Activated CD4-positive, alpha-beta memory T cell treated with anti-CD3 and anti-CD28 coated beads for 36 hours (primary cell): ENCODE measurements at regions not wholly inside any gene's neighbourhood (a gene's known extent, or its start where the extent isn't known, plus 50 kb on each side); places are given as distances from the start of the nearest gene placed in this dataset.
"Not testable (repeated sequence)": the region's sequence is repeated elsewhere in the genome, so short reads cannot be mapped to it uniquely, and the experiment has no call there.

Source experiments
- CTCF ChIA-PET: fragments of 350-600 bp; sonication (Branson Sonifier 250); formaldehyde crosslinking; loops from one replicate; lab custom pipeline; 2021; ENCODE audit warnings: antibody characterized with exemption, inconsistent platforms; lab: Charles Lee
- POLR2A ChIA-PET: fragments of 350-600 bp; sonication (Branson Sonifier 250); formaldehyde crosslinking; loops from one replicate; lab custom pipeline; 2021; ENCODE audit warnings: antibody characterized with exemption; lab: Charles Lee
- DNase-seq: peaks from one replicate; pipeline ENCODE4 v3.0.0-alpha.2; 2020
- H3K27ac Mint-ChIP-seq: one replicate; pipeline ENCODE4 v1.8.0; 2021; ENCODE audit warnings: mixed read lengths
- H3K27me3 Mint-ChIP-seq: one replicate; pipeline ENCODE4 v1.8.0; 2021; ENCODE audit warnings: mixed read lengths
- H3K36me3 Mint-ChIP-seq: one replicate; pipeline ENCODE4 v1.8.0; 2021; ENCODE audit warnings: mixed read lengths
- H3K4me1 Mint-ChIP-seq: one replicate; pipeline ENCODE4 v1.8.0; 2021; ENCODE audit warnings: low read depth, mixed read lengths
- H3K4me3 Mint-ChIP-seq: one replicate; pipeline ENCODE4 v1.8.0; 2021; ENCODE audit warnings: mild to moderate bottlenecking, mixed read lengths
- H3K9me3 Mint-ChIP-seq: one replicate; pipeline ENCODE4 v1.8.0; 2021; ENCODE audit warnings: mixed read lengths
- intact Hi-C: fragments of 100-400 bp; cut with micrococcal nuclease; formaldehyde crosslinking; loops from one replicate; pipeline ENCODE4 v1.15.1; 2023

GRCh38 chr10:108982159-108982558 lies 941.2 kb downstream of the XPNPEP1 start:
- no peak for DNase-seq
- no peak overlapping the region for H3K27ac Mint-ChIP-seq
- H3K9me3 Mint-ChIP-seq, result peaks cover 14% of the 10 kb centered on the region
- H3K36me3 Mint-ChIP-seq, result no peaks in the 10 kb centered on the region
- intact Hi-C loops, result no loop called here
- ChIA-PET POLR2A (no interaction called here), CTCF (interaction anchor here (1.2 kb wide), 1 partner anchor 11 kb away, joined by 3 read pairs; no protein-coding TSS in a partner anchor)
- H3K27me3 Mint-ChIP-seq, result no peaks in the 10 kb centered on the region
- H3K4me3 Mint-ChIP-seq, result no peak overlapping the region
- H3K4me1 Mint-ChIP-seq, result no peaks in the 10 kb centered on the region

- Mint-ChIP-seq H3K4me1 (no peaks in the 10 kb centered on the region), H3K36me3 (no peaks in the 10 kb centered on the region), H3K27ac (no peak overlapping the region), H3K9me3 (peaks cover 20% of the 10 kb centered on the region), H3K4me3 (no peak overlapping the region), H3K27me3 (no peaks in the 10 kb centered on the region)
- ChIA-PET POLR2A (no interaction called here), CTCF (no interaction called here)
- intact Hi-C loops, result no loop called here
- no peak for DNase-seq
These were observed 942.4 kb downstream of the XPNPEP1 start for GRCh38 chr10:108980869-108981268.

GRCh38 chr10:108975459-108976058 lies 947.8 kb downstream of the XPNPEP1 start:
- Mint-ChIP-seq H3K4me3 (no peak overlapping the region), H3K27ac (no peak overlapping the region), H3K36me3 (no peaks in the 10 kb centered on the region), H3K9me3 (peaks cover 20% of the 10 kb centered on the region), H3K4me1 (no peaks in the 10 kb centered on the region), H3K27me3 (no peaks in the 10 kb centered on the region)
- POLR2A ChIA-PET, result no interaction called here
- CTCF ChIA-PET, result no interaction called here
- DNase-seq, result no peak
- intact Hi-C loops, result no loop called here

GRCh38 chr10:108970016-108970415 lies 953.3 kb downstream of the XPNPEP1 start:
- no peaks in the 10 kb centered on the region for H3K27me3 Mint-ChIP-seq
- H3K4me1 Mint-ChIP-seq, result no peaks in the 10 kb centered on the region
- H3K36me3 Mint-ChIP-seq, result no peaks in the 10 kb centered on the region
- POLR2A ChIA-PET, result no interaction called here
- CTCF ChIA-PET, result no interaction called here
- H3K4me3 Mint-ChIP-seq, result no peak overlapping the region
- no peak for DNase-seq
- H3K27ac Mint-ChIP-seq, result no peak overlapping the region
- H3K9me3 Mint-ChIP-seq, result peaks cover 12% of the 10 kb centered on the region
- intact Hi-C loops, result no loop called here

GRCh38 chr10:108966411-108966810 lies 956.9 kb downstream of the XPNPEP1 start:
- intact Hi-C loops, result no loop called here
- H3K36me3 Mint-ChIP-seq, result no peaks in the 10 kb centered on the region
- H3K4me1 Mint-ChIP-seq, result no peaks in the 10 kb centered on the region
- no peak for DNase-seq
- H3K27me3 Mint-ChIP-seq, result no peaks in the 10 kb centered on the region
- no peak overlapping the region for H3K4me3 Mint-ChIP-seq
- ChIA-PET CTCF (no interaction called here), POLR2A (no interaction called here)
- no peak overlapping the region for H3K27ac Mint-ChIP-seq
- H3K9me3 Mint-ChIP-seq, result peaks cover 3% of the 10 kb centered on the region

- Mint-ChIP-seq H3K4me1 (no peaks in the 10 kb centered on the region), H3K27ac (no peak overlapping the region), H3K4me3 (no peak overlapping the region), H3K36me3 (no peaks in the 10 kb centered on the region), H3K9me3 (peaks cover 7% of the 10 kb centered on the region), H3K27me3 (no peaks in the 10 kb centered on the region)
- ChIA-PET CTCF (no interaction called here), POLR2A (no interaction called here)
- intact Hi-C loops, result no loop called here
- no peak for DNase-seq
These were observed 957.3 kb downstream of the XPNPEP1 start for GRCh38 chr10:108966005-108966404.

GRCh38 chr10:108962172-108962571 lies 961.1 kb downstream of the XPNPEP1 start:
- Mint-ChIP-seq H3K36me3 (no peaks in the 10 kb centered on the region), H3K4me3 (no peak overlapping the region), H3K4me1 (no peaks in the 10 kb centered on the region), H3K27ac (no peak overlapping the region), H3K9me3 (peaks cover 13% of the 10 kb centered on the region), H3K27me3 (no peaks in the 10 kb centered on the region)
- ChIA-PET CTCF (no interaction called here), POLR2A (no interaction called here)
- intact Hi-C loops, result no loop called here
- DNase-seq, result no peak

GRCh38 chr10:108957681-108958080 lies 965.6 kb downstream of the XPNPEP1 start:
- H3K27ac Mint-ChIP-seq, result no peak overlapping the region
- intact Hi-C loops, result no loop called here
- no peak overlapping the region for H3K4me3 Mint-ChIP-seq
- H3K27me3 Mint-ChIP-seq, result no peaks in the 10 kb centered on the region
- no peaks in the 10 kb centered on the region for H3K36me3 Mint-ChIP-seq
- H3K4me1 Mint-ChIP-seq, result no peaks in the 10 kb centered on the region
- POLR2A ChIA-PET, result no interaction called here
- H3K9me3 Mint-ChIP-seq, result peaks cover 35% of the 10 kb centered on the region
- CTCF ChIA-PET, result no interaction called here
- no peak for DNase-seq

- DNase-seq, result no peak
- intact Hi-C loops, result no loop called here
- H3K9me3 Mint-ChIP-seq, result peaks cover 40% of the 10 kb centered on the region
- no peaks in the 10 kb centered on the region for H3K27me3 Mint-ChIP-seq
- CTCF ChIA-PET, result no interaction called here
- H3K4me3 Mint-ChIP-seq, result no peak overlapping the region
- POLR2A ChIA-PET, result no interaction called here
- no peaks in the 10 kb centered on the region for H3K4me1 Mint-ChIP-seq
- H3K27ac Mint-ChIP-seq, result no peak overlapping the region
- H3K36me3 Mint-ChIP-seq, result no peaks in the 10 kb centered on the region
These were observed 967.2 kb downstream of the XPNPEP1 start for GRCh38 chr10:108956149-108956548.

- H3K4me3 Mint-ChIP-seq, POLR2A ChIA-PET, CTCF ChIA-PET: not testable (repeated sequence)
These were observed 1003.3 kb downstream of the XPNPEP1 start for GRCh38 chr10:108920029-108920428.

GRCh38 chr10:108913300-108913699 lies 1010.0 kb downstream of the XPNPEP1 start:
- POLR2A ChIA-PET, result no interaction called here
- Mint-ChIP-seq H3K4me3 (no peak overlapping the region), H3K36me3 (no peaks in the 10 kb centered on the region), H3K4me1 (no peaks in the 10 kb centered on the region), H3K27me3 (peaks cover 1% of the 10 kb centered on the region), H3K27ac (no peak overlapping the region), H3K9me3 (peaks cover 2% of the 10 kb centered on the region)
- intact Hi-C loops, result no loop called here
- DNase-seq, result no peak
- CTCF ChIA-PET, result no interaction called here

More at GRCh38 chr10:108920029-108920428, 1003.3 kb downstream of the XPNPEP1 start:
- DNase-seq, intact Hi-C loops, H3K27ac Mint-ChIP-seq, H3K27me3 Mint-ChIP-seq, H3K36me3 Mint-ChIP-seq, H3K4me1 Mint-ChIP-seq: not testable (repeated sequence)
- H3K9me3 Mint-ChIP-seq, result peaks cover 24% of the 10 kb centered on the region

GRCh38 chr10:108911814-108912541 lies 1011.3 kb downstream of the XPNPEP1 start:
- H3K4me1 Mint-ChIP-seq, result no peaks in the 10 kb centered on the region
- no peaks in the 10 kb centered on the region for H3K36me3 Mint-ChIP-seq
- CTCF ChIA-PET, result no interaction called here
- peaks cover 4% of the 10 kb centered on the region for H3K9me3 Mint-ChIP-seq
- no peak for DNase-seq
- H3K4me3 Mint-ChIP-seq, result no peak overlapping the region
- POLR2A ChIA-PET, result no interaction called here
- intact Hi-C loops, result no loop called here
- peaks cover 1% of the 10 kb centered on the region for H3K27me3 Mint-ChIP-seq
- no peak overlapping the region for H3K27ac Mint-ChIP-seq

- POLR2A ChIA-PET, result no interaction called here
- DNase-seq, result no peak
- H3K36me3 Mint-ChIP-seq, result no peaks in the 10 kb centered on the region
- H3K4me3 Mint-ChIP-seq, result no peak overlapping the region
- H3K27me3 Mint-ChIP-seq, result peaks cover 1% of the 10 kb centered on the region
- H3K9me3 Mint-ChIP-seq, result peaks cover 10% of the 10 kb centered on the region
- intact Hi-C loops, result no loop called here
- no peak overlapping the region for H3K27ac Mint-ChIP-seq
- CTCF ChIA-PET, result no interaction called here
- no peaks in the 10 kb centered on the region for H3K4me1 Mint-ChIP-seq
These were observed 1015.2 kb downstream of the XPNPEP1 start for GRCh38 chr10:108908096-108908495.
